Sigmoid colon (tissue), 6 donors: ENCODE measurements at regions not wholly inside any gene's neighbourhood (a gene's known extent, or its start where the extent isn't known, plus 50 kb on each side); places are given as distances from the start of the nearest gene placed in this dataset.

Experiments
- DNase-seq: peaks from one replicate; pipeline ENCODE4 v3.0.0-alpha.2; 2019
- H3K27ac ChIP-seq, 4 donors: fragments of 200-600 bp; sonication (generic); one replicate each; pipeline ENCODE4 v1.5.1; 2016 to 2019; ENCODE audit warnings: mild to moderate bottlenecking in 1 of 4
- H3K27me3 ChIP-seq, 3 donors: fragments of 200-600 bp; sonication (generic); one replicate each; pipeline ENCODE4 v1.5.1; 2019; ENCODE audit warnings: mild to moderate bottlenecking in 1 of 3
- H3K36me3 ChIP-seq, 4 donors: fragments of 200-600 bp; sonication (generic); one replicate each; pipeline ENCODE4 v1.5.1; 2016 to 2019
- H3K4me1 ChIP-seq, 4 donors: fragments of 200-600 bp; sonication (generic); one replicate each; pipeline ENCODE4 v1.5.1; 2017 to 2019
- H3K4me3 ChIP-seq, 4 donors: fragments of 200-600 bp; sonication (generic); one replicate each; pipeline ENCODE4 v1.5.1; 2017 to 2019; ENCODE audit warnings: mild to moderate bottlenecking in 2 of 4, moderate library complexity in 1 of 4
- H3K9me3 ChIP-seq, 4 donors: fragments of 200-600 bp in 3 of 4; sonication (generic) in 3 of 4; one replicate each; pipeline versions ENCODE4 v1.5.1 to v1.6.1; 2013 to 2019
- CTCF ChIP-seq, 4 experiments: fragments of 450-650 bp in 3 of 4; fragments of 200-600 bp in 1 of 4; IDR thresholded peaks; one replicate each; pipeline ENCODE4 v1.5.1; 2016 to 2019; ENCODE audit warnings: antibody characterized with exemption in 4 of 4, mild to moderate bottlenecking in 3 of 4, moderate library complexity in 2 of 4
- EP300 ChIP-seq, 4 donors: sonication (generic); formaldehyde crosslinking; IDR thresholded peaks; one replicate each; pipeline ENCODE4 v1.6.1; 2017; ENCODE audit warnings: antibody characterized with exemption in 4 of 4
- POLR2A ChIP-seq, 2 donors: fragments of 450-650 bp; IDR thresholded peaks; one replicate each; pipeline ENCODE4 v1.6.1; 2016; ENCODE audit warnings: antibody characterized with exemption in 2 of 2, mild to moderate bottlenecking in 2 of 2, moderate library complexity in 2 of 2
- POLR2AphosphoS5 ChIP-seq, 4 donors: sonication (generic); formaldehyde crosslinking; IDR thresholded peaks; one replicate each; pipeline ENCODE4 v1.6.1; 2017; ENCODE audit warnings: antibody characterized with exemption in 4 of 4
- WGBS, 2 donors: extraction: QIAGEN DNeasy Blood & Tissue Kit; methylation state at CpG; one replicate each; pipeline ENCODE4 v1.1.7; 2013; 5-methylcytosine and 5-hydroxymethylcytosine counted together
- intact Hi-C: fragments of 100-400 bp; cut with DNase I; formaldehyde crosslinking; loops from one replicate; pipeline ENCODE4 v1.15.1; 2023
- donor health status: healthy with polysubstance abuse.
- donor health status: healthy.

DNA sequence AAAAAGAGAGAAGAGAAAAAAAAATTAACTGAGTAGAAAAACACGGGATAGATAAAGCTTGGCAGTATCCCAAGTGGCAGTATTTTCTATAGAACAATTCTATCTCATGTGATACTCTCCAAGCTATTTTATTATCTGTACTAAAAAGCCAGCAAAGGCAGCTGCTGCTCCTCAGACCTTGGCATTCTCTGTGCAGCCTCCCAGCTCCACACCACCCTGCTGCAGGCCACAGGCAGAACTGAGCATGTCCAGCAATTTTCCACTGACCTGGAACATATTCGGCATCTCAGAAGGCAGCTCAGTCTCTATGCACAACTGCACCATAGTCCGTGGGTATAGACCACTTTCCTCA lies 1161.4 kb downstream of the IGSF11 start:
- no peaks in the 10 kb centered on the region for H3K27me3 ChIP-seq
- peak overlapping the region in 3 of 4 donors; percentile 40 to 58 (median 53) for H3K27ac ChIP-seq
- H3K4me3 ChIP-seq = no peak overlapping the region
- intact Hi-C loops = no loop called here
- H3K36me3 ChIP-seq = no peaks in the 10 kb centered on the region
- peak; percentile 69 for DNase-seq
- H3K4me1 ChIP-seq = peaks cover 0 to 30% (median 11%) of the 10 kb centered on the region in 4 donors
- TF ChIP-seq POLR2AphosphoS5 (IDR thresholded peaks at IDR 0.05) (peak in 3 of 4 donors; percentile 20 to 51 (median 25)), CTCF (IDR thresholded peaks at IDR 0.05) (no peak)
- no peaks in the 10 kb centered on the region for H3K9me3 ChIP-seq
- WGBS, 2 donors = 11 to 55% methylated on average over 3 of the region's 3 CpGs

- intact Hi-C loops = no loop called here
- no peak overlapping the region for H3K4me3 ChIP-seq
- TF ChIP-seq EP300 (IDR thresholded peaks at IDR 0.05) = no peak
- TF ChIP-seq POLR2A (IDR thresholded peaks at IDR 0.05) = no peak
- no peak for TF ChIP-seq POLR2AphosphoS5 (IDR thresholded peaks at IDR 0.05)
- DNase-seq = no peak
- H3K36me3 ChIP-seq = no peaks in the 10 kb centered on the region
- H3K27me3 ChIP-seq = no peaks in the 10 kb centered on the region
- H3K27ac ChIP-seq = peak overlapping the region in 3 of 4 donors; percentile 40 to 58 (median 53)
- H3K4me1 ChIP-seq = peaks cover 0 to 30% (median 11%) of the 10 kb centered on the region in 4 donors
- WGBS, 2 donors = 73 to 78% methylated on average over 4 of the region's 4 CpGs
- H3K9me3 ChIP-seq = no peaks in the 10 kb centered on the region
Measured at GRCh38 chr3:117874028-117874690, 1160.5 kb downstream of the IGSF11 start.

DNA sequence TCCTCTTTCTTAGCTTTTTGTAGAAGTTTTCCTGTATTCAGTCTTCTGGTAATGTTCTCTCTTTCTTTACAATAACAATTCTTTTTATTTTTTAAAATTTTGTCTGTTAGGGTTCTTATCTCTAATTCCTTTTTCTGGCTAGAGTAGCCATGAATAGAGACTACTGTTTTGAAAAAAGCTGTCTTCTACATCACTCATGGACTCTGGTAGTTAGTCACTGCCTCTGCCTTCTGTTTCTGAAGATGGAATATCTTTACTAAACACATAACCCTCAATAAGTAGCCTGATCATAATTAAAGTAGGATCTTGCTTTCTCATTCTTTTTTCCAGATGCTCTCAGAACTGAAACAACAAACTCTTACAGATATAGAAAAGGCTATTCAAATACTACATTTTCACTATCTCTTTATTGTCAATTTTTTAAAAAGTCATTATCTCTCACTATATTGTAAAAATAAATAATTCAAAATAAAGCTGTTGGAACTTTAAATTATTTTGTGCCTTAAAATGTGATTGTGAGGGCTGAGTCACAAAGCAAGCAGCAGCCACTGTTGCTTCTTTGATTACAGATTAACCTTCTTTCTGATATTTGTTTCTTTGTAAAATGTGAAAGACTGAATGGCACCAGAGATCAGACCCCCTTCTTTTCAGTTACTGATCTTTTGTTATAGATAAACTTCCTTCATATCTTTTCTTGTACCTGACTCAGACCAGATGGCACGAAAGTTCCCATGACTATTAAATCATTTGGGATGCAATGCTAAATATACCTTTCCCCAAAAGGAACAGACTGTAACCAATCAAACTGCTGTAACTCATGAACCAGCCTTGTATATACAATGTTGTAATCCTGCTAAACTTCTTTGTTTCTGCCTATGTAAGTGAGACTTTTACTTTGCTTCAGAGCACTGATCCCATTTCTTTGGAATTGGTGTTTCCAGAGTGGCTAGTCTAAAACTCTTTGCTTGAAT lies 1159.5 kb downstream of the IGSF11 start:
- Histone ChIP-seq H3K4me1 (peaks cover 0 to 30% (median 11%) of the 10 kb centered on the region in 4 donors), H3K27me3 (no peaks in the 10 kb centered on the region), H3K36me3 (no peaks in the 10 kb centered on the region), H3K27ac (peak overlapping the region in 2 of 4 donors; percentile 36 to 58), H3K9me3 (no peaks in the 10 kb centered on the region), H3K4me3 (no peak overlapping the region)
- intact Hi-C loops = no loop called here
- WGBS, 2 donors = 38 to 54% methylated on average over 1 of the region's 1 CpG
- TF ChIP-seq POLR2AphosphoS5 (IDR thresholded peaks at IDR 0.05) (no peak), CTCF (IDR thresholded peaks at IDR 0.05) (no peak), EP300 (IDR thresholded peaks at IDR 0.05) (no peak), POLR2A (IDR thresholded peaks at IDR 0.05) (no peak)
- no peak for DNase-seq

GRCh38 chr3:117875887-117876286 lies 1158.8 kb downstream of the IGSF11 start:
- H3K4me3 ChIP-seq = no peak overlapping the region
- peaks cover 0 to 30% (median 11%) of the 10 kb centered on the region in 4 donors for H3K4me1 ChIP-seq
- no peaks in the 10 kb centered on the region for H3K36me3 ChIP-seq
- H3K9me3 ChIP-seq = no peaks in the 10 kb centered on the region
- no peak for TF ChIP-seq POLR2AphosphoS5 (IDR thresholded peaks at IDR 0.05)
- no peak for TF ChIP-seq POLR2A (IDR thresholded peaks at IDR 0.05)
- no peak for TF ChIP-seq CTCF (IDR thresholded peaks at IDR 0.05)
- no peak for TF ChIP-seq EP300 (IDR thresholded peaks at IDR 0.05)
- H3K27me3 ChIP-seq = no peaks in the 10 kb centered on the region
- intact Hi-C loops = no loop called here
- H3K27ac ChIP-seq = peak overlapping the region in 1 of 4 donors; percentile 36
- no peak for DNase-seq
- 86 to 90% methylated on average over 1 of the region's 1 CpG for WGBS, 2 donors

DNA sequence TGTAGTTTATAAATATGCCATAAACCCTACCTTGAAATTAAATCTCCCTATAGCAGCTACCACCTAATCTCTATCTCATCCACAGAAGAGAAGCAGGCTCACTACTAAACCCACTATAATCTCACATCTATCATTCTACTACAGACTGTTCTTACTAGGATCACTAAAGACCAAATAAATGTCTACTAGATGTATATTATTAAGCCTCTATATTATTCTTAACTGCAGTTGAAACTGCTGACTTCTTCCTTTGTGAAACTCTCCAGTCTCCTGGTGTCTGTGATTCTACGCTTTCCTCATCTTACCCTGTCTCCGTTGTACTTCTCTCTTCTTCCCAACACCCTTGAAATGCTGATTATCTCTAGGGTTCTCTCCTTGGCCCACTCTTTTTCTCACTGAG lies 1154.0 kb downstream of the IGSF11 start:
- H3K9me3 ChIP-seq = no peaks in the 10 kb centered on the region
- no peak for DNase-seq
- TF ChIP-seq POLR2AphosphoS5 (IDR thresholded peaks at IDR 0.05) = no peak
- TF ChIP-seq CTCF (IDR thresholded peaks at IDR 0.05) = no peak
- no peak for TF ChIP-seq EP300 (IDR thresholded peaks at IDR 0.05)
- TF ChIP-seq POLR2A (IDR thresholded peaks at IDR 0.05) = no peak
- H3K4me1 ChIP-seq = peaks cover 0 to 4% (median 0%) of the 10 kb centered on the region in 4 donors
- H3K27me3 ChIP-seq = no peaks in the 10 kb centered on the region
- H3K36me3 ChIP-seq = no peaks in the 10 kb centered on the region
- no peak overlapping the region for H3K27ac ChIP-seq
- WGBS, 2 donors = 93 to 96% methylated on average over 2 of the region's 2 CpGs
- no peak overlapping the region for H3K4me3 ChIP-seq
- intact Hi-C loops = no loop called here
